ENCODE measurements at regions not wholly inside any gene's neighbourhood (a gene's known extent, or its start where the extent isn't known, plus 50 kb on each side); places are given as distances from the start of the nearest gene placed in this dataset.
"Not testable (repeated sequence)": the region's sequence is repeated elsewhere in the genome, so short reads cannot be mapped to it uniquely, and the experiment has no call there.

GRCh38 chr3:173199568-173199967 lies 58.5 kb upstream of the SPATA16 start:
- Histone ChIP-seq H3K9me3 (ENCODE audit: low read length) (no peaks in the 10 kb centered on the region), H3K79me2 (ENCODE audit: insufficient read depth, low read length) (no peaks in the 10 kb centered on the region), H4K20me1 (ENCODE audit: insufficient read depth, low read length) (no peaks in the 10 kb centered on the region), H3K4me1 (ENCODE audit: insufficient read depth, low read length) (no peaks in the 10 kb centered on the region), H3K27ac (ENCODE audit: extremely low read length, insufficient read depth, low read length) (no peak overlapping the region), H3K27me3 (ENCODE audit: control insufficient read depth in 1 of 2, insufficient read depth in 2 of 2, low read length in 2 of 2) (no peaks in the 10 kb centered on the region; a peak in 1 of 5 replicates), H2AFZ (ENCODE audit: low read length) (no peak overlapping the region), H3K9ac (ENCODE audit: insufficient read depth, low read depth, low read length) (no peak overlapping the region), H3K4me3 (replicated peaks in 1 of 3; ENCODE audit: insufficient read depth in 1 of 3, low read depth in 2 of 3, low read length in 3 of 3) (no peak overlapping the region), H3K4me2 (ENCODE audit: low read depth, low read length) (no peak overlapping the region), H3K36me3 (replicated peaks in 1 of 2; ENCODE audit: control insufficient read depth in 1 of 2, insufficient read depth in 2 of 2, low read length in 2 of 2) (no peaks in the 10 kb centered on the region)
- BruUV-seq (replicated peaks), result no TSS peak
- ATAC-seq (no peak), FAIRE-seq (no peak), DNase-seq (ENCODE audit: low spot score) (no peak)
- in situ Hi-C loops (cut with HindIII; ENCODE audit: extremely low pct_ligation_motif_present, low pct_unique_long_range_greater_than_20kb), result no loop called here
- TF ChIP-seq PHF5A (CRISPR knock-in tag; IDR thresholded peaks at IDR 0.05; ENCODE audit: low read depth, unreplicated experiment), result no peak
- TF ChIP-seq ISX (CRISPR knock-in tag; conservative IDR thresholded peaks at IDR 0.05), result no peak
- TF ChIP-seq ZNF138 (CRISPR knock-in tag; IDR thresholded peaks at IDR 0.05; ENCODE audit: low read depth), result no peak
- no peak for TF ChIP-seq SP1 (IDR thresholded peaks at IDR 0.05)
- TF ChIP-seq SP1 (CRISPR knock-in tag; IDR thresholded peaks at IDR 0.05), result no peak
- TF ChIP-seq ZNF549 (CRISPR knock-in tag; IDR thresholded peaks at IDR 0.05), result no peak
- no peak for TF ChIP-seq ZNF576 (CRISPR knock-in tag; IDR thresholded peaks at IDR 0.05)
- TF ChIP-seq, protein P1, sequence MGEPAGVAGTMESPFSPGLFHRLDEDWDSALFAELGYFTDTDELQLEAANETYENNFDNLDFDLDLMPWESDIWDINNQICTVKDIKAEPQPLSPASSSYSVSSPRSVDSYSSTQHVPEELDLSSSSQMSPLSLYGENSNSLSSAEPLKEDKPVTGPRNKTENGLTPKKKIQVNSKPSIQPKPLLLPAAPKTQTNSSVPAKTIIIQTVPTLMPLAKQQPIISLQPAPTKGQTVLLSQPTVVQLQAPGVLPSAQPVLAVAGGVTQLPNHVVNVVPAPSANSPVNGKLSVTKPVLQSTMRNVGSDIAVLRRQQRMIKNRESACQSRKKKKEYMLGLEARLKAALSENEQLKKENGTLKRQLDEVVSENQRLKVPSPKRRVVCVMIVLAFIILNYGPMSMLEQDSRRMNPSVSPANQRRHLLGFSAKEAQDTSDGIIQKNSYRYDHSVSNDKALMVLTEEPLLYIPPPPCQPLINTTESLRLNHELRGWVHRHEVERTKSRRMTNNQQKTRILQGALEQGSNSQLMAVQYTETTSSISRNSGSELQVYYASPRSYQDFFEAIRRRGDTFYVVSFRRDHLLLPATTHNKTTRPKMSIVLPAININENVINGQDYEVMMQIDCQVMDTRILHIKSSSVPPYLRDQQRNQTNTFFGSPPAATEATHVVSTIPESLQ (CRISPR knock-in tag; conservative IDR thresholded peaks at IDR 0.05), result no peak
- no peak for TF ChIP-seq ZNF12 (CRISPR knock-in tag; IDR thresholded peaks at IDR 0.05)
- no peak for TF ChIP-seq MXD1 (CRISPR knock-in tag; IDR thresholded peaks at IDR 0.05)
- no peak for TF ChIP-seq ZSCAN9 (CRISPR knock-in tag; IDR thresholded peaks at IDR 0.05; ENCODE audit: borderline replicate concordance)
- TF ChIP-seq CC2D1A (CRISPR knock-in tag; IDR thresholded peaks at IDR 0.05), result no peak
- no peak for TF ChIP-seq ZNF558 (CRISPR knock-in tag; IDR thresholded peaks at IDR 0.05; ENCODE audit: borderline replicate concordance)
- no peak for TF ChIP-seq CREBL2 (CRISPR knock-in tag; IDR thresholded peaks at IDR 0.05; ENCODE audit: borderline replicate concordance)
- TF ChIP-seq, protein P2, sequence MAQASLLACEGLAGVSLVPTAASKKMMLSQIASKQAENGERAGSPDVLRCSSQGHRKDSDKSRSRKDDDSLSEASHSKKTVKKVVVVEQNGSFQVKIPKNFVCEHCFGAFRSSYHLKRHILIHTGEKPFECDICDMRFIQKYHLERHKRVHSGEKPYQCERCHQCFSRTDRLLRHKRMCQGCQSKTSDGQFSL (CRISPR knock-in tag; IDR thresholded peaks at IDR 0.05), result no peak
- no peak for TF ChIP-seq ZNF264 (CRISPR knock-in tag; IDR thresholded peaks at IDR 0.05)
- no peak for TF ChIP-seq ZNF136 (CRISPR knock-in tag; IDR thresholded peaks at IDR 0.05; ENCODE audit: low read depth)
- no peak for TF ChIP-seq DPF2 (CRISPR knock-in tag; IDR thresholded peaks at IDR 0.05; ENCODE audit: borderline replicate concordance, low read depth)
- POLR2A ChIA-PET, result no interaction called here
- intact Hi-C loops (cut with micrococcal nuclease; ENCODE audit: unreplicated experiment), result no loop called here
- CTCF ChIA-PET (ENCODE audit: low intra/inter-chr PET ratio, low total read pairs), result no interaction called here

GRCh38 chr3:173194868-173195267 lies 53.8 kb upstream of the SPATA16 start:
- H2AFZ ChIP-seq (ENCODE audit: low read length); CTCF ChIA-PET (ENCODE audit: low intra/inter-chr PET ratio, low total read pairs); POLR2A ChIA-PET; H3K4me3 ChIP-seq (replicated peaks in 1 of 3; ENCODE audit: insufficient read depth in 1 of 3, low read depth in 2 of 3, low read length in 3 of 3); in situ Hi-C loops (cut with HindIII; ENCODE audit: extremely low pct_ligation_motif_present, low pct_unique_long_range_greater_than_20kb); DNase-seq (ENCODE audit: low spot score); H3K27ac ChIP-seq (ENCODE audit: extremely low read length, insufficient read depth, low read length); H3K9me3 ChIP-seq (ENCODE audit: low read length); intact Hi-C loops (cut with micrococcal nuclease; ENCODE audit: unreplicated experiment); H4K20me1 ChIP-seq (ENCODE audit: insufficient read depth, low read length); H3K36me3 ChIP-seq (replicated peaks in 1 of 2; ENCODE audit: control insufficient read depth in 1 of 2, insufficient read depth in 2 of 2, low read length in 2 of 2); H3K4me1 ChIP-seq (ENCODE audit: insufficient read depth, low read length); H3K27me3 ChIP-seq (ENCODE audit: control insufficient read depth in 1 of 2, insufficient read depth in 2 of 2, low read length in 2 of 2); H3K9ac ChIP-seq (ENCODE audit: insufficient read depth, low read depth, low read length); H3K79me2 ChIP-seq (ENCODE audit: insufficient read depth, low read length); H3K4me2 ChIP-seq (ENCODE audit: low read depth, low read length); FAIRE-seq; BruUV-seq (replicated peaks); ATAC-seq: not testable (repeated sequence)
- 0% methylated on average over 2 of the region's 2 CpGs for WGBS (ENCODE audit: low lambda C conversion rate)

Measured in HepG2 (cell line).